ENCODE measurements at regions not wholly inside any gene's neighbourhood (a gene's known extent, or its start where the extent isn't known, plus 50 kb on each side); places are given as distances from the start of the nearest gene placed in this dataset.

DNA sequence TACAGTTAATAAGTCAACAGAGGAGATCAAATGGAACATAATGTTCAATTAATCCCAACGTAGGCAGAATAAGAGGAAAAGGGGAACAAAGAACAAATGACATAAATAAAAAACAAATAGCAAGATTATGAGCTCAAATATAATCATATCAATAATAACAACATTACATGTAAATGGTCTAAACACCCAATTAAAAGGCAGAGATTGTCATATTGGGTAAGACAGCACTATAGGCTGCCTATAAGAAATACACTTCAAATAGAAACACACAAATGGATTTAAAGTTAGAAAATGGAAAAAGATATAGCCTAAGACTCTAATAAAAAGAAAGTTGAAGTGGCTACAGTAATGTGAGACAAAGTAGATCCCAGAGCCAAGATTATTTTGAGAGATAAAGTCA lies 126.4 kb upstream of the PTER start:
- Histone ChIP-seq H2BK5ac (ENCODE audit: low read depth, low read length) (no peak overlapping the region), H2AK5ac (ENCODE audit: low read depth, low read length) (no peak overlapping the region), H3K23ac (ENCODE audit: insufficient read length) (no peak overlapping the region), H3K18ac (ENCODE audit: extremely low read depth, low read length) (no peak overlapping the region), H4K91ac (replicated peaks; ENCODE audit: insufficient read length, low read length) (no peak overlapping the region), H3K79me2 (ENCODE audit: control insufficient read depth in 1 of 2, insufficient read depth in 2 of 2, low read length in 2 of 2) (no peaks in the 10 kb centered on the region), H4K8ac (ENCODE audit: extremely low read depth, insufficient read depth, low read length) (no peak overlapping the region), H3K4me1 (replicated peaks in 1 of 4; ENCODE audit: control insufficient read depth in 3 of 4, insufficient read depth in 4 of 4, low read length in 3 of 4) (no peaks in the 10 kb centered on the region; a peak in 1 of 7 replicates), H3K9ac (replicated peaks in 1 of 4; ENCODE audit: extremely low read depth in 1 of 4, low read depth in 3 of 4, low read length in 3 of 4) (no peak overlapping the region), H3K56ac (replicated peaks; ENCODE audit: insufficient read length, low read depth, low read length) (no peak overlapping the region), H4K20me1 (replicated peaks in 1 of 2; ENCODE audit: control insufficient read depth in 1 of 2, insufficient read depth in 2 of 2, low read length in 2 of 2) (no peaks in the 10 kb centered on the region), H2BK15ac (ENCODE audit: low read length) (no peak overlapping the region), H2BK20ac (ENCODE audit: low read length) (no peak overlapping the region), H3K4me2 (ENCODE audit: insufficient read depth in 1 of 2, low read depth in 2 of 2, low read length in 2 of 2) (no peak overlapping the region), H2BK12ac (ENCODE audit: low read depth, low read length) (no peak overlapping the region), H3K14ac (ENCODE audit: insufficient read length) (no peak overlapping the region), H3K79me1 (ENCODE audit: low read depth, low read length) (no peaks in the 10 kb centered on the region), H2BK120ac (replicated peaks; ENCODE audit: low read depth, low read length) (no peak overlapping the region), H3K23me2 (ENCODE audit: low read depth, low read length) (no peaks in the 10 kb centered on the region), H3K36me3 (ENCODE audit: control insufficient read depth in 2 of 4, insufficient read depth in 4 of 4, low read length in 3 of 4) (no peaks in the 10 kb centered on the region; a peak in 1 of 8 replicates), H4K5ac (ENCODE audit: insufficient read length, low read depth, low read length) (no peak overlapping the region), H3K27ac (ENCODE audit: low read depth, low read length) (no peak overlapping the region), H2AFZ (ENCODE audit: low read length) (no peak overlapping the region), H3K4ac (replicated peaks; ENCODE audit: insufficient read length, low read depth, low read length) (no peak overlapping the region), H3K4me3 (ENCODE audit: extremely low read depth in 1 of 4, insufficient read depth in 2 of 4, low read depth in 3 of 4, low read length in 4 of 4) (no peak overlapping the region), H3K9me3 (ENCODE audit: insufficient read depth in 2 of 2, low read depth in 1 of 2, low read length in 1 of 2) (no peaks in the 10 kb centered on the region), H3K27me3 (replicated peaks in 1 of 4; ENCODE audit: control insufficient read depth in 3 of 4, extremely low read depth in 1 of 4, insufficient read depth in 3 of 4, low read length in 3 of 4) (no peaks in the 10 kb centered on the region)
- DNase-seq (ENCODE audit: low read depth in 1 of 2, low spot score in 2 of 2) (no peak), FAIRE-seq (no peak)
- 75% methylated on average over 1 of the region's 1 CpG; no CpG with 5 or more reads in 1 of the 2 experiments for WGBS, 2 experiments (ENCODE audit: extremely low coverage in 1 of 2, insufficient coverage in 1 of 2, insufficient read length in 1 of 2, insufficient replicate concordance in 2 of 2, low coverage in 1 of 2, low lambda C conversion rate in 2 of 2, missing lambda C conversion rate in 1 of 2)
- POLR2A ChIA-PET (ENCODE audit: partially characterized antibody): no interaction called here
- CTCF ChIA-PET (ENCODE audit: partially characterized antibody): no interaction called here
- no peak for TF ChIP-seq TBP (IDR thresholded peaks at IDR 0.05; ENCODE audit: low read depth, low read length)
- TF ChIP-seq, protein P1, sequence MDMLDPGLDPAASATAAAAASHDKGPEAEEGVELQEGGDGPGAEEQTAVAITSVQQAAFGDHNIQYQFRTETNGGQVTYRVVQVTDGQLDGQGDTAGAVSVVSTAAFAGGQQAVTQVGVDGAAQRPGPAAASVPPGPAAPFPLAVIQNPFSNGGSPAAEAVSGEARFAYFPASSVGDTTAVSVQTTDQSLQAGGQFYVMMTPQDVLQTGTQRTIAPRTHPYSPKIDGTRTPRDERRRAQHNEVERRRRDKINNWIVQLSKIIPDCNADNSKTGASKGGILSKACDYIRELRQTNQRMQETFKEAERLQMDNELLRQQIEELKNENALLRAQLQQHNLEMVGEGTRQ (IDR thresholded peaks at IDR 0.05; ENCODE audit: low read length): no peak
- TF ChIP-seq MAFK (IDR thresholded peaks at IDR 0.05; ENCODE audit: low read depth, low read length): no peak
- no peak for TF ChIP-seq FOSL1 (IDR thresholded peaks at IDR 0.05; ENCODE audit: insufficient read depth, low read depth, low read length)
- TF ChIP-seq KDM5A (IDR thresholded peaks at IDR 0.05; ENCODE audit: low read length): no peak
- TF ChIP-seq SP1 (IDR thresholded peaks at IDR 0.05; ENCODE audit: low read depth, low read length): no peak
- TF ChIP-seq RAD21 (IDR thresholded peaks at IDR 0.05 in 1 of 2, conservative IDR thresholded peaks at IDR 0.05 in 1 of 2; ENCODE audit: low read depth in 2 of 2, low read length in 2 of 2): no peak
- no peak for TF ChIP-seq ZNF274 (IDR thresholded peaks at IDR 0.05; ENCODE audit: borderline replicate concordance, extremely low read depth, low read length)
- no peak for TF ChIP-seq NANOG (IDR thresholded peaks at IDR 0.05; ENCODE audit: insufficient read depth, low read depth, low read length, poor library complexity, severe bottlenecking)
